ENCODE measurements at regions not wholly inside any gene's neighbourhood (a gene's known extent, or its start where the extent isn't known, plus 50 kb on each side); places are given as distances from the start of the nearest gene placed in this dataset.

DNA sequence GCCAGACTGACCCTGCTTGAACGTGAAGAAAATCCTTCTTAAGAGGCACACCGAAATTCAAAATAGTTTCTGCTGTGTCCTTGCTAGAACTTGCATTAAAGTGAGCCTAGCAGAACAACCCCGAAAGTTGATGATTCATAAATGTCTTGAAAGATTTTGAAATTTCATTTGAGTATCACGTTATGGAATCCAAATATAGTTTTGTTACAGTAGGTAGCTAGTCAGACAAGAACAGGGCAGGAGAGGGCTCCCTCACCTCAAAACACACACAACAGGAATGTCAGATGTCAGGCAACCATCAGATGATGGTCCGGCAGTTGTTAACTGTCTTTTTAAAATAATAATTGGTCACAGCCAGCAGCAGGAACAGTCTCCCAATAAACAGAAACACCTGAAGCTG is 259.6 kb upstream of the GNPDA2 start:
- ChIA-PET CTCF (no interaction called here), POLR2A (no interaction called here)
- H3K9me3 ChIP-seq (replicated peaks; ENCODE audit: control insufficient read depth, insufficient read depth, low read length), result peaks cover 2% of the 10 kb centered on the region
- intact Hi-C loops (cut with micrococcal nuclease), result no loop called here
- H3K27ac ChIP-seq (ENCODE audit: insufficient read depth, low read depth, low read length), result no peak overlapping the region
- dilution Hi-C loops (cut with MboI; ENCODE audit: extremely low pct_ligation_motif_present, low sequenced_read_pairs), result no loop called here
- TF ChIP-seq GATA2 (IDR thresholded peaks at IDR 0.05; ENCODE audit: insufficient read depth, insufficient read length, low read depth, low read length), result no peak
- no peak for TF ChIP-seq MYC (IDR thresholded peaks at IDR 0.05; ENCODE audit: low read depth, low read length)
- no peak for TF ChIP-seq POLR2A (IDR thresholded peaks at IDR 0.05; ENCODE audit: low read depth, low read length)
- TF ChIP-seq, protein P1, sequence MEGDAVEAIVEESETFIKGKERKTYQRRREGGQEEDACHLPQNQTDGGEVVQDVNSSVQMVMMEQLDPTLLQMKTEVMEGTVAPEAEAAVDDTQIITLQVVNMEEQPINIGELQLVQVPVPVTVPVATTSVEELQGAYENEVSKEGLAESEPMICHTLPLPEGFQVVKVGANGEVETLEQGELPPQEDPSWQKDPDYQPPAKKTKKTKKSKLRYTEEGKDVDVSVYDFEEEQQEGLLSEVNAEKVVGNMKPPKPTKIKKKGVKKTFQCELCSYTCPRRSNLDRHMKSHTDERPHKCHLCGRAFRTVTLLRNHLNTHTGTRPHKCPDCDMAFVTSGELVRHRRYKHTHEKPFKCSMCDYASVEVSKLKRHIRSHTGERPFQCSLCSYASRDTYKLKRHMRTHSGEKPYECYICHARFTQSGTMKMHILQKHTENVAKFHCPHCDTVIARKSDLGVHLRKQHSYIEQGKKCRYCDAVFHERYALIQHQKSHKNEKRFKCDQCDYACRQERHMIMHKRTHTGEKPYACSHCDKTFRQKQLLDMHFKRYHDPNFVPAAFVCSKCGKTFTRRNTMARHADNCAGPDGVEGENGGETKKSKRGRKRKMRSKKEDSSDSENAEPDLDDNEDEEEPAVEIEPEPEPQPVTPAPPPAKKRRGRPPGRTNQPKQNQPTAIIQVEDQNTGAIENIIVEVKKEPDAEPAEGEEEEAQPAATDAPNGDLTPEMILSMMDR (IDR thresholded peaks at IDR 0.05; ENCODE audit: extremely low read depth in 1 of 2, insufficient read depth in 1 of 2, low read depth in 1 of 2, low read length in 2 of 2), result no peak
- no peak for TF ChIP-seq FOS (IDR thresholded peaks at IDR 0.05; ENCODE audit: borderline replicate concordance, insufficient read depth, low read length)
- TF ChIP-seq, protein P2, sequence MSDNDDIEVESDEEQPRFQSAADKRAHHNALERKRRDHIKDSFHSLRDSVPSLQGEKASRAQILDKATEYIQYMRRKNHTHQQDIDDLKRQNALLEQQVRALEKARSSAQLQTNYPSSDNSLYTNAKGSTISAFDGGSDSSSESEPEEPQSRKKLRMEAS (IDR thresholded peaks at IDR 0.05; ENCODE audit: insufficient read depth, insufficient read length), result no peak
- no peak for TF ChIP-seq POLR2AphosphoS5 (IDR thresholded peaks at IDR 0.05; ENCODE audit: insufficient read depth, low read depth, low read length)
- TF ChIP-seq JUN (IDR thresholded peaks at IDR 0.05; ENCODE audit: borderline replicate concordance, insufficient read depth, insufficient read length, low read depth), result no peak
- TF ChIP-seq EZH2 (IDR thresholded peaks at IDR 0.05; ENCODE audit: borderline replicate concordance, low read depth, low read length, severe bottlenecking), result no peak
- no peak overlapping the region for H3K9ac ChIP-seq (replicated peaks; ENCODE audit: extremely low read depth, insufficient read depth, low read length)
- H3K4me2 ChIP-seq (ENCODE audit: insufficient read depth, low read length), result no peak overlapping the region
- no TSS peak for BruUV-seq (replicated peaks)
- no peaks in the 10 kb centered on the region for H3K79me2 ChIP-seq (ENCODE audit: control insufficient read depth, insufficient read depth, low read length)
- DNase-seq (ENCODE audit: low read depth, low spot score), result no peak
- H3K4me3 ChIP-seq (replicated peaks in 1 of 3; ENCODE audit: insufficient read depth in 1 of 3, low read depth in 1 of 3, low read length in 3 of 3), result no peak overlapping the region
- H3K27me3 ChIP-seq (ENCODE audit: control insufficient read depth in 2 of 2, insufficient read depth in 2 of 2, low read length in 2 of 2), result no peaks in the 10 kb centered on the region
- H4K20me1 ChIP-seq (replicated peaks; ENCODE audit: control insufficient read depth, extremely low read depth, insufficient read depth, low read length), result no peaks in the 10 kb centered on the region
- no peak overlapping the region for H2AFZ ChIP-seq (ENCODE audit: low read depth, low read length)
- H3K9me1 ChIP-seq (replicated peaks; ENCODE audit: control insufficient read depth, extremely low read depth, insufficient read depth, low read length), result no peaks in the 10 kb centered on the region
- no peaks in the 10 kb centered on the region for H3K36me3 ChIP-seq (ENCODE audit: control insufficient read depth in 2 of 2, extremely low read depth in 1 of 2, insufficient read depth in 2 of 2, low read length in 2 of 2)
- H3K4me1 ChIP-seq (ENCODE audit: control insufficient read depth, extremely low read depth, insufficient read depth, low read length), result no peaks in the 10 kb centered on the region
- FAIRE-seq, result no peak

All from endothelial cell of umbilical vein (primary cell).